Upper lobe of right lung (tissue), 1 donor: ENCODE measurements at regions not wholly inside any gene's neighbourhood (a gene's known extent, or its start where the extent isn't known, plus 50 kb on each side); places are given as distances from the start of the nearest gene placed in this dataset.

Source experiments
- ATAC-seq: fragments of 200-7000 bp; cut with Tn5 transposase; one replicate; pipeline ENCODE4 v1.9.1; 2020; ENCODE audit warnings: mild to moderate bottlenecking, moderate library complexity
- DNase-seq: peaks from one replicate; pipeline ENCODE4 v3.0.0-alpha.2; 2020
- H3K27ac ChIP-seq: fragments of 200-600 bp; one replicate; pipeline ENCODE4 v1.8.0; 2022
- H3K27me3 ChIP-seq: fragments of 200-600 bp; one replicate; pipeline ENCODE4 v1.8.0; 2022; ENCODE audit warnings: mild to moderate bottlenecking
- H3K36me3 ChIP-seq: fragments of 200-600 bp; one replicate; pipeline ENCODE4 v1.8.0; 2022
- H3K4me1 ChIP-seq: fragments of 200-600 bp; one replicate; pipeline ENCODE4 v1.8.0; 2022
- H3K4me3 ChIP-seq: fragments of 200-600 bp; one replicate; pipeline ENCODE4 v1.8.0; 2022; ENCODE audit warnings: mild to moderate bottlenecking
- H3K9me3 ChIP-seq: fragments of 200-600 bp; one replicate; pipeline ENCODE4 v1.8.0; 2022
- intact Hi-C: fragments of 100-400 bp; cut with DNase I; formaldehyde crosslinking; loops from one replicate; pipeline ENCODE4 v1.11.0; 2022
- TF ChIP-seq, protein P1 (sequence below): fragments of 200-600 bp; IDR thresholded peaks from one replicate; pipeline ENCODE4 v1.8.0; 2022; ENCODE audit warnings: antibody characterized with exemption
- donor health status: DM: no; HTN: yes; CAD: no; lungs with severe emphysema.

DNA sequence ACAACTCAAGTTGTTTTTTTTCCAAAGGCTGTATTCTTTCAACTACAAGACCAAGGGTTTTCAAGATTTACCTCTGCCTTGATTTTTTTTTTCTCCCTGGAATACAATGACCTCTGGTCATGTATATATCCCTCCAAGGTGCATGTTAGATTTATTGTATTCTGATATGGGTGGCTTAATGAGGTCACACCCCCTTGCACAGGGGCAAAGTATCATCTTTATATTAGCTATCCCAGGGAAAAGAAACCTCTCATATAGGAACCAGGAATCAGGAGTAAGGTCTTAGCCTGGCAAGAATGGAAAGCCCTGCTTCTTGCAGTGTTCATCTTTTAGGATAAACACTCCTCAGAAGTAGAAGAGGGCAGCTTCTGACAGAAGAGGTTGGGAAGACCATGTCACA is 516.9 kb upstream of the TENM4 start:
- Histone ChIP-seq H3K27ac (no peak overlapping the region), H3K4me1 (no peaks in the 10 kb centered on the region), H3K36me3 (no peaks in the 10 kb centered on the region), H3K4me3 (no peak overlapping the region), H3K9me3 (peaks cover 15% of the 10 kb centered on the region), H3K27me3 (no peaks in the 10 kb centered on the region)
- DNase-seq (no peak), ATAC-seq (no peak)
- TF ChIP-seq, protein P1, sequence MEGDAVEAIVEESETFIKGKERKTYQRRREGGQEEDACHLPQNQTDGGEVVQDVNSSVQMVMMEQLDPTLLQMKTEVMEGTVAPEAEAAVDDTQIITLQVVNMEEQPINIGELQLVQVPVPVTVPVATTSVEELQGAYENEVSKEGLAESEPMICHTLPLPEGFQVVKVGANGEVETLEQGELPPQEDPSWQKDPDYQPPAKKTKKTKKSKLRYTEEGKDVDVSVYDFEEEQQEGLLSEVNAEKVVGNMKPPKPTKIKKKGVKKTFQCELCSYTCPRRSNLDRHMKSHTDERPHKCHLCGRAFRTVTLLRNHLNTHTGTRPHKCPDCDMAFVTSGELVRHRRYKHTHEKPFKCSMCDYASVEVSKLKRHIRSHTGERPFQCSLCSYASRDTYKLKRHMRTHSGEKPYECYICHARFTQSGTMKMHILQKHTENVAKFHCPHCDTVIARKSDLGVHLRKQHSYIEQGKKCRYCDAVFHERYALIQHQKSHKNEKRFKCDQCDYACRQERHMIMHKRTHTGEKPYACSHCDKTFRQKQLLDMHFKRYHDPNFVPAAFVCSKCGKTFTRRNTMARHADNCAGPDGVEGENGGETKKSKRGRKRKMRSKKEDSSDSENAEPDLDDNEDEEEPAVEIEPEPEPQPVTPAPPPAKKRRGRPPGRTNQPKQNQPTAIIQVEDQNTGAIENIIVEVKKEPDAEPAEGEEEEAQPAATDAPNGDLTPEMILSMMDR, result no peak
- intact Hi-C loops, result no loop called here

DNA sequence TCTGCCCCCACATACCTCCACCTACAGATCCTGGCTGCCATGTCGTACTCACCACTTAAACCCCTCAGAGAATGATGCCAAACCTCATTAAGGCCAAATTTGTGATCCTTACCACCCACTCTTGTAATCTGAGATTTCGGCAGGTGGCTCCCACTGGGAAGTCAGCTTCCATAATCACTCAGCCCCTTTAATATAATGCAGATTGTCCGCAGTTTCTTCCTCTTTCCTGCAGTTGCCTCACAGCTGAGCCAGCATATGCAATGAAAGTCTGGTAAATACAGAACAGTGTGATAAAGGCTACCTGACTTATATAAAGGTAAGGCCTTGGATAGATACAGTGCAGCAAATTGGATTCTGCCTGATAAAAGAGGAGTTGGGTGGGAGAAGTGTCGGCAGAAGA is 515.2 kb upstream of the TENM4 start:
- ATAC-seq (no peak), DNase-seq (no peak)
- no peak overlapping the region for H3K27ac ChIP-seq
- H3K4me1 ChIP-seq, result no peaks in the 10 kb centered on the region
- intact Hi-C loops, result no loop called here
- no peaks in the 10 kb centered on the region for H3K36me3 ChIP-seq
- H3K4me3 ChIP-seq, result no peak overlapping the region
- peaks cover 15% of the 10 kb centered on the region for H3K9me3 ChIP-seq
- TF ChIP-seq, protein P1, result no peak
- H3K27me3 ChIP-seq, result no peaks in the 10 kb centered on the region

DNA sequence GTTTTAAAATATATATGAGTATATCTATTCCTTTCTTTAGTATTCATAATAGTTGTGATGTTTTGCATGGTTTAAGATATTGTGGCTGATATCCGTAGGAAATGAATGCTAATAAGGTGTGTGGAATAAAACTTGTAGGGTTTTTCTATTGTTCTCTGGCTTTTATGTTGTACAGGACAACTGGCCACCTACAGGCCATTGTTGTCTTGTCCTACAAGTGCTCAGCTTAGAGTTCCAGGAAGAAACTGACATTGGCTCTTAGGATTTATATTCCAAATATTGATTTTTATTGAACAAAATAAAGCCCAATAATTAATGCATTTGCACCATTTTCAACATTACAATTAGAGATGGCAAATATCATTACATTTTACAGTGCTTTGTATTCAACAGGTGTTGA is 512.8 kb upstream of the TENM4 start:
- H3K36me3 ChIP-seq, result no peaks in the 10 kb centered on the region
- no peak for DNase-seq
- no peak overlapping the region for H3K4me3 ChIP-seq
- H3K4me1 ChIP-seq, result no peaks in the 10 kb centered on the region
- TF ChIP-seq, protein P1, result no peak
- H3K9me3 ChIP-seq, result peaks cover 8% of the 10 kb centered on the region
- H3K27me3 ChIP-seq, result no peaks in the 10 kb centered on the region
- H3K27ac ChIP-seq, result no peak overlapping the region
- ATAC-seq, result no peak
- intact Hi-C loops, result no loop called here

DNA sequence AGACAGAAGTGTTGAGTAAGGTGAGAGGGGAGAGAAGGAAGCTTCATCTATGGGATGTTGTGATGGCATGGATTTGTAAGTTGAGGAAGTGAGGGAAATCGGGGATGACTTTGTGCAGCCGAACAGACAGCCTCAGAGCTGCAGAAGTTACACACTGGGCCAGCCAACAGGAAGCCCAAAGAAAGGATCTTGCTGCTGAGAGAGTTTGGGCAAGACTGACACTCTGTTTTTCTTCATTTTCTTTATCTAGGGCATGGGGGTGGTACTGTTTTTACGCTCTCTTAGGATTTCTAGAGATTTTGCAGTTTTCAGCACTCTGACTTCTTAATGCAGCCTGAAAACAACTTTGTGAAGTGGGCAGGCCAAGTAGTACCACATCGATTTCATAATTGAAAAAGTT is 509.9 kb upstream of the TENM4 start:
- H3K4me1 ChIP-seq, result no peaks in the 10 kb centered on the region
- ATAC-seq (no peak), DNase-seq (no peak)
- no peak overlapping the region for H3K27ac ChIP-seq
- H3K27me3 ChIP-seq, result no peaks in the 10 kb centered on the region
- H3K9me3 ChIP-seq, result no peaks in the 10 kb centered on the region
- H3K4me3 ChIP-seq, result no peak overlapping the region
- TF ChIP-seq, protein P1, result no peak
- H3K36me3 ChIP-seq, result no peaks in the 10 kb centered on the region
- intact Hi-C loops, result no loop called here

DNA sequence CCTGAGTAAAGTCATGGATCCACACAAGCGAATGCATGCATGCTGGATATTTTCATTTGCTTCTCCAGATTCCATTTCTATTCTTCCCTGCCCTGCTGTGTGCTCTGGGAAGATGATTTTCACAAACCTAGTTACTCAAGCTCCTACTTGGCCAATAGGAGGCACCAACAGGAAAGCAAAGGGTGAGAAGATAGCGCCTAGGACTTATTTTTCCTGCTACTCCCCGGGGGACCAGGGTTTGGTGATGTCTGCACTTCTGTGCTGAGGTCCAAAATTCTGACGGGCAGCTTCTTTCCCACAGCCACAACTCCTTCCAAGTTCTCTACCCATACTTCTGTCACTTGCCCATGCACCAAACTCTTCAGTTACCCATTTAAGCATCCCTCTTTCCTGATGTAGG is 509.3 kb upstream of the TENM4 start:
- H3K9me3 ChIP-seq, result no peaks in the 10 kb centered on the region
- intact Hi-C loops, result no loop called here
- no peaks in the 10 kb centered on the region for H3K27me3 ChIP-seq
- ATAC-seq (no peak), DNase-seq (no peak)
- no peaks in the 10 kb centered on the region for H3K4me1 ChIP-seq
- no peak overlapping the region for H3K4me3 ChIP-seq
- TF ChIP-seq, protein P1, result no peak
- no peak overlapping the region for H3K27ac ChIP-seq
- H3K36me3 ChIP-seq, result no peaks in the 10 kb centered on the region

DNA sequence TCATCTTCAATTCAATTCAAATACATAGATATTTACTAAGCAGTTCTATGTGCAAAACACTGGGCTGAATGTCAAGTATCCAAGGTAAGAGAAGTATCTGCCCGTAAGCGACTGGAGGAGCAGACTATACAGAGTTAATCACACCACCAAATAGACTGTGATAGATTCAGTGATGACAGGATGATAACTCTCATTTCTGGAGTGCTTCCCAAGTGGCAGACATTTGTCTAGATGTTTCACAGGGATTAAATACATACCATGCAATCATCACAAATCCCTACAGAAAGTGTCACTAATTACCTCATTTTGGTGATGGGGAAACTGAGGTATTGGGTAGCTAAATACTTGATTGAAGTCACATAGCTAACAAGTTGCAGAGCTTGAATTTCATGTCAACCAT is 508.7 kb upstream of the TENM4 start:
- Histone ChIP-seq H3K27me3 (no peaks in the 10 kb centered on the region), H3K4me1 (no peaks in the 10 kb centered on the region), H3K4me3 (no peak overlapping the region), H3K9me3 (no peaks in the 10 kb centered on the region), H3K27ac (no peak overlapping the region), H3K36me3 (no peaks in the 10 kb centered on the region)
- ATAC-seq, result no peak
- intact Hi-C loops, result no loop called here
- TF ChIP-seq, protein P1, result no peak
- no peak for DNase-seq
